ENCODE measurements at regions not wholly inside any gene's neighbourhood (a gene's known extent, or its start where the extent isn't known, plus 50 kb on each side); places are given as distances from the start of the nearest gene placed in this dataset.

DNA sequence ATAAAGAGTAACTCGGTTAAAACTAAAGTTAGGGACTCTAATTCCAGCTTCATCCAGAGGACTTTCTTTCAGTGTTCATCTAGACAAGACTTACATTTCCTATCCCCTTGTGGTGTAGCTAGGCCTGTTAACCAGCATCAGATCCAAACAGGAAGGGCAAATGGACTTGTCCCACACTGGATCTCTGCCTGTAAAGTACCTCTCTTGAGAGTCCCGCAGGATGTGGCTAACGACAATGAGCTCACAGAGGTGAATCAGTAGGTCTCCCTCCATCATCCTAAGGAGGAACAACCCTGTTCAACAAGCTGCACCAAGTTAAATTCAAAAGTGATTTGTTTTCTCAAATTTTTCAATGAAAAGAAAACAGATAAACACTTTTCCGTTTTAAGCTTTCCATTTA is 412.3 kb upstream of the RGPD4 start:
- DNase-seq (ENCODE audit: low spot score in 2 of 2) (no peak), FAIRE-seq (no peak)

DNA sequence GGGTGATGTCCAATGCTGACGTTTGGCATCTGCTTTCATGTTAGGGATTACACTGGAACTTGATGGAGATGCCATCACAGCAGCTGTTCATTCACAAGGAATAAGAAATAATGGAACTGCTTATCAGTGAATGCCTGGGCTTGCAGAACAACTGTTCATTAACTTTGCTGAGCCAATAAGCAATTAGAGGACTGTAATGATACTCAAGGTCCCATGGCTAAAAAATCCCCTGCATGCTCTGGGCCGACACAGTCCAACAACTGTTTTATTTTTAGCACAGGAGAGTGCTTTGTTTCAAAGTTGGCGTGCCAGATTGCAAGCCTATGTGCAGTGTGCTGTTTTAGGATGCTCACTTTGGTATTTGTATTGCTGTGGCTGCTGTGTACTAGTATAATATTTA is 408.0 kb upstream of the RGPD4 start:
- FAIRE-seq, result no peak
- no peak for DNase-seq (ENCODE audit: low spot score in 2 of 2)

DNA sequence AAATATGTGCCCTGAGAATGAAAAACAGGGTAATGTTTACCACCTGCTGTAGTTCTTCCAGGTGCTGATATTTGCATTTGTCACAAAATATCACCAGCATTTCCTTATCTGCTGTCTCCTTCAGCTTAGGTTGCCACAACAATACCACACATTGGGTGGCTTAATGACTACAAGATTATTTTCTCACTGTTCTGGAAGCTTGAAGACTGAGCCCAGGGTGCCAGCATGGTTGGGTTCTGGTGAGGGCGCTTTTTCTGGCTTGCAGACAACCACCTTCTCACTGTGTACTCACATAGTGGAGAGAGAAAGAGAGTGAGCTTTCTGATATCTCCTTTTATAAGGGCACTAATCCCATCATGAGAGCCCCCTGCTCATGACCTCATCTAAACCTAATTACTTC is 407.5 kb upstream of the RGPD4 start:
- DNase-seq (ENCODE audit: low spot score in 2 of 2) (no peak), FAIRE-seq (no peak)

DNA sequence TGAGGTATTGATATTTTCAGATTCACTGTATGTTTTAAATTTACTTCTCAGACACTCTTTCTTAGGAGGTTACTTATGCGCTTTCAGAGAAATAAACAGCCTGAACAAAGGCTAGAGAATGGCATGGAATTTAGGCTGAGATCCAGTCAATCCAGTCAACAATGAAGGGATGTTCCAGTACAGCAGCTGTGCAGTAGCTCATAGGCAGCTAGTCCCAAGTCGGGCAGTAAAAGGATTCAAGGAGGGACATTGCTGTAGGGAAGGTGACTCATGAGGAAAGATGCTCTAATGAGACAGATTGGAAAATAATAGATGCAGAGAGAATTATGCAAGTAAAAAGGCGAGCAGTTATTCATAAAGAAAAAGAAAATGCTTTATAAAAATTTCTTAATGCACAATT is 397.9 kb upstream of the RGPD4 start:
- no peak for FAIRE-seq
- DNase-seq (ENCODE audit: low spot score in 2 of 2), result no peak

GRCh38 chr2:107430006-107430405 is 396.7 kb upstream of the RGPD4 start:
- FAIRE-seq, result no peak

GRCh38 chr2:107430596-107431266 is 396.0 kb upstream of the RGPD4 start:
- no peak for DNase-seq (ENCODE audit: low spot score in 2 of 2)
- FAIRE-seq, result no peak

More at GRCh38 chr2:107430006-107430405, 396.7 kb upstream of the RGPD4 start:
- no peak for DNase-seq (ENCODE audit: low spot score in 2 of 2)

DNA sequence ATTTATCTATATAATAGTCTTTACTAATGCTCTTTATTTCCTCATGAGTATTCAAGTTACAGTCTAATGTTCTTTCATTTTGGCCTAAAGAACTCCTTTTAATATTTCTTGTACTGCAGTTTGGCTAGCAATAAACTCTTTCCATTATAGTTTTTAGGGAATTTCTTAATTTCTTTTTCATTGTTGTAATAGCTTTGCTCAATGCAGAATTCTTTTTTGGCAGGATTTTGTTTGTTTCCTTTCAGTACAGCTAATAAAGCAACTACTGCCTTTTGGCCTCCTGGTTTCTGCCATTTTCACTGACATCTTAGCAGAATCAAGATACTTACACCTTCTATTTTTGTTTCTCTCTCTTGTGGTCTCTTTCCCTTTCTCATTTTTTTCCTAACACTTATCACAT is 390.4 kb upstream of the RGPD4 start:
- no peak for DNase-seq (ENCODE audit: low spot score in 2 of 2)
- no peak for FAIRE-seq

GRCh38 chr2:107437265-107437664 is 389.4 kb upstream of the RGPD4 start:
- DNase-seq (ENCODE audit: low spot score in 2 of 2) (no peak), FAIRE-seq (peak; percentile 98)

DNA sequence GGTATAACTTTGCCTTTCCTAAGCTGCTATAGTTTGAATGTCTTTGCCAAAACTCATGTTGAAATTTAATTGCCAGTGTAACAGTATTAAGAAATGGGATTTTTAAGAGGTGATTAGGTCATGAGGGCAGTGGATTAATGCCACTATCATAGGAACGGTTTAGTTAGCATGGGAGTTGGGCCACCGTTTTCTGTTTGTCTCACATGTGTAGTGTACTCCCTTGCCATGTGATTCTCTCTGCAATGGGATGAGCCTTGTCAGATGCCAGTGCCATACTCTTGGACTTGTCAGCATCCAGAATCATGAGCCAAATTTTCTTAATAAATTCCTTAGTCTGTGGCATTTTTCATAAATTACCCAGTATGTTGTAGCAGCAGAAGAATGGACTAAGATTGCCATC is 388.9 kb upstream of the RGPD4 start:
- FAIRE-seq, result no peak
- no peak for DNase-seq (ENCODE audit: low spot score in 2 of 2)

- no peak for DNase-seq (ENCODE audit: low spot score in 2 of 2)
- FAIRE-seq, result no peak
These were observed 378.5 kb upstream of the RGPD4 start for GRCh38 chr2:107448160-107448559.

DNA sequence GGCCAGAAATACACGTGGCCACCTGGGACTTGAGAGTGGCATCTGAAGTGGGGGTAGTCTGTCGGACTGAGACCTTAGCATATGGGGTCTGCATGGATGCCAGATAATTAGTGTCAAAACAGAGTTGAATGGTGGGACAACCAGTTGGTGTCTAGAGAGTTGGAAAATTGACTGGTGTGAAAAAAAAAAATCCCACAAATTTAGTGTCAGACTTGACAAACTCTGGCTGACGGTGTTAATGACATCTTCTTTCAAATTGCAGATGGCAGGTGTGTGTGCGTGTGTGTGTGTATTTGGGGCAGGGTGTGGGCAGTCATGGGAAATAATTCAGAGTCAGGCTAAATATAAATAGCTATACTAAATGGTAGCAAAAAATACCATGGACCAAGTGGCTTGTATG is 365.4 kb upstream of the RGPD4 start:
- no peak for FAIRE-seq
- no peak for DNase-seq (ENCODE audit: low spot score in 2 of 2)

GRCh38 chr2:107462181-107462580 is 364.5 kb upstream of the RGPD4 start:
- FAIRE-seq, result no peak
- DNase-seq (ENCODE audit: low spot score in 2 of 2), result no peak

GRCh38 chr2:107466241-107466640 is 360.5 kb upstream of the RGPD4 start:
- no peak for DNase-seq (ENCODE audit: low spot score in 2 of 2)
- no peak for FAIRE-seq

GRCh38 chr2:107466984-107467773 is 359.5 kb upstream of the RGPD4 start:
- DNase-seq (ENCODE audit: low spot score in 2 of 2) (no peak), FAIRE-seq (no peak)

DNA sequence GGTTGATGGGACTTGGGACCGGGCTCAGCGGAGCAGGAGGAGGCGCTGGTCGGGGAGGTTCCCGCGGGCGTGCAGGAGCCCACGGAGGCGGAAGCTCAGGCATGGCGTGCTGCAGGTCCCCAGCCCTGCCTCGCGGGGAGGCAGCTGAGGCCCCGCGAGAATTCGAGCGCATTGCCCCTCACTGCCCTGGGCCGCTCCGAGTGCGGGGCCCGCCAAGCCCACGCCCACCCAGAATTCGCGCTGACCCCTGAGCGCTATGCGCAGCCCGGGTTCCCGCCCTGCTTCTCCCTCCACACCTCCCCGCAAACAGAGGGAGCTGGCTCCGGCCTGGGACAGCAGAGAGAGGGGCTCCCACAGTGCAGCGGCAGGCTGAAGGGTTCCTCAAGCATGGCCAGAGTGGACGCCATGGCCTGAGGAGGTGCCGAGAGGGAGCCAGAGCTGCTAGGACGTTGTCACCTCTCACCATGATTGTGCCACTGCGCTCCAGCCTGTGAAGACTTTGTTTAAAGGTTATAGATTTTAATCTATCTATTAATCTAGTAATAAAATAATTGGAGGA is 357.2 kb upstream of the RGPD4 start:
- no peak for FAIRE-seq
- DNase-seq (ENCODE audit: low spot score in 2 of 2), result no peak

- FAIRE-seq, result no peak
- DNase-seq (ENCODE audit: low spot score in 2 of 2), result no peak
These were observed 353.5 kb upstream of the RGPD4 start for GRCh38 chr2:107473150-107473549.

- no peak for FAIRE-seq
- no peak for DNase-seq (ENCODE audit: low spot score in 2 of 2)
These were observed 350.8 kb upstream of the RGPD4 start for GRCh38 chr2:107475859-107476258.

DNA sequence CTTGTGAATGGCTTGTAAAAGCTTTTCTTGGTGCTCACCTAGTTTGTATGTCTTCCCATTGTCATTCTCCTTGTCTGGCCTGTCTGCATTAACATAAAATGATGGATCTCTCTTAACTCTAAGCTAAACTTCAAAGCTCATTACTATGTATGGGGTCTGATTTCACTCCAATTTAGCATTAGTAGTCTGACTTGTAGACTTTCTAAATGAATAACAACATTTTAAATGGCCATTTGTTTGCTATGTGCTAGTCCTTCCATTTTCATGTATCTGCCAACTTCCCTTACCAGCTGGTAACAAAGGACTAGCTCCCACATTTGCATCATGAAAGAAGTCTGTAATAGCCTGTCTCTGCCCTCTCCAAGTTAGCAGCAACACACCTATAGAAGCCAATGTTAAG is 324.2 kb upstream of the RGPD4 start:
- FAIRE-seq (no peak), DNase-seq (ENCODE audit: low spot score in 2 of 2) (no peak)

- no peak for DNase-seq (ENCODE audit: low spot score in 2 of 2)
- no peak for FAIRE-seq
These were observed 314.5 kb upstream of the RGPD4 start for GRCh38 chr2:107511970-107512789.

GRCh38 chr2:107525406-107525805 is 301.3 kb upstream of the RGPD4 start:
- no peak for DNase-seq (ENCODE audit: low spot score in 2 of 2)
- no peak for FAIRE-seq

DNA sequence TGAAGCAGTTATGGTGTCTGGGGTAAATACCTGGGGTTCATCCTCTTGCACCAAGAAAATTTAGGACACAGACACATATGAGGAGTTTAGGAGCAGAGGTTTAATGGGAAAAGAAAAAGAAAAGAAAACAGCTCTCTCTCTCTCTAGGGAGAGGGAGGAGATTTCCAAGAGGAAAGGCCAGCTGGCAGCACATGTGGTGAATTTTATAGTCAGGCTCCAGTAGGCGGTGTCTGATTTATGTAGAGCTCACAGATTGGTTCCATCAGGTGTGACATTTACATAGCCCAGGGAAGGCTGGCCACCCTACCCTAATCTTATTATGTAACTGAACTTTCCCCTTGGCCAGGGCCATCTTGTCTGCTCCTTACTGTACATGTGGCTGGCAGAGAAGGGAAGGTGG is 297.5 kb upstream of the RGPD4 start:
- no peak for DNase-seq (ENCODE audit: low spot score in 2 of 2)
- FAIRE-seq, result no peak
